ENCODE measurements at regions not wholly inside any gene's neighbourhood (a gene's known extent, or its start where the extent isn't known, plus 50 kb on each side); places are given as distances from the start of the nearest gene placed in this dataset.

DNA sequence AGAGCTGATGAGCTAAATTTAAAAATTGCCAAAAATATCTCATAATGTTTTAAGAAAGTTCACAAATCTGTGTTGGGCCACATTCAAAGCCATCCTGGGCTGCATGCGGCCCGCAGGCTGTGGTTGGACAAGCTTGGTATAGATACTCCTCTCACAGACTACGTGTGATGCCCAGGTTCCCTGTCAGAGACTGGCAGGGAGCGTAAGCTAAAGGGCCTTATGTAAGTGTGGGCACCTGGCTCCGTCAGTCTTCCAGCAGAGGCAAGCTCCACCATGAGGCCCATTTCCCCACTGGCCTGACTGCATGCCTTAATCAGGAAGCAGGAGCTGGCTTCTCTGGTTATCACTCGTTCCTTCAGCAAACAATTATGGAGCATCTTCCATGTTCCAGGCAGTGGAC is 200.2 kb downstream of the FOXO1 start:
- no peak overlapping the region for H2AFZ ChIP-seq (replicated peaks)
- no peak overlapping the region for H3K4me3 ChIP-seq
- no peaks in the 10 kb centered on the region for H3K36me3 Mint-ChIP-seq
- H3K79me2 ChIP-seq (ENCODE audit: low read depth), result no peaks in the 10 kb centered on the region
- DNase-seq (ENCODE audit: low spot score), result no peak
- no peak overlapping the region for H3K27ac Mint-ChIP-seq
- H3K27me3 ChIP-seq, result no peaks in the 10 kb centered on the region
- H3K9me3 Mint-ChIP-seq, result peaks cover 6% of the 10 kb centered on the region
- H3K36me3 ChIP-seq, result no peaks in the 10 kb centered on the region
- no peaks in the 10 kb centered on the region for H3F3A ChIP-seq (ENCODE audit: low read depth)
- H3K27ac ChIP-seq, result no peak overlapping the region
- H4K20me1 ChIP-seq (ENCODE audit: low read depth), result no peaks in the 10 kb centered on the region
- no peaks in the 10 kb centered on the region for H3K4me1 Mint-ChIP-seq
- peaks cover 3% of the 10 kb centered on the region for H3K27me3 Mint-ChIP-seq (ENCODE audit: insufficient read depth, low read depth)
- no peak overlapping the region for H3K4me2 ChIP-seq
- H3K4me1 ChIP-seq, result no peaks in the 10 kb centered on the region
- TF ChIP-seq EZH2phosphoT487 (IDR thresholded peaks at IDR 0.05), result no peak
- TF ChIP-seq EZH2 (IDR thresholded peaks at IDR 0.05), result no peak
- TF ChIP-seq, protein P1, sequence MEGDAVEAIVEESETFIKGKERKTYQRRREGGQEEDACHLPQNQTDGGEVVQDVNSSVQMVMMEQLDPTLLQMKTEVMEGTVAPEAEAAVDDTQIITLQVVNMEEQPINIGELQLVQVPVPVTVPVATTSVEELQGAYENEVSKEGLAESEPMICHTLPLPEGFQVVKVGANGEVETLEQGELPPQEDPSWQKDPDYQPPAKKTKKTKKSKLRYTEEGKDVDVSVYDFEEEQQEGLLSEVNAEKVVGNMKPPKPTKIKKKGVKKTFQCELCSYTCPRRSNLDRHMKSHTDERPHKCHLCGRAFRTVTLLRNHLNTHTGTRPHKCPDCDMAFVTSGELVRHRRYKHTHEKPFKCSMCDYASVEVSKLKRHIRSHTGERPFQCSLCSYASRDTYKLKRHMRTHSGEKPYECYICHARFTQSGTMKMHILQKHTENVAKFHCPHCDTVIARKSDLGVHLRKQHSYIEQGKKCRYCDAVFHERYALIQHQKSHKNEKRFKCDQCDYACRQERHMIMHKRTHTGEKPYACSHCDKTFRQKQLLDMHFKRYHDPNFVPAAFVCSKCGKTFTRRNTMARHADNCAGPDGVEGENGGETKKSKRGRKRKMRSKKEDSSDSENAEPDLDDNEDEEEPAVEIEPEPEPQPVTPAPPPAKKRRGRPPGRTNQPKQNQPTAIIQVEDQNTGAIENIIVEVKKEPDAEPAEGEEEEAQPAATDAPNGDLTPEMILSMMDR (IDR thresholded peaks at IDR 0.05), result no peak
- H3K9me3 ChIP-seq (ENCODE audit: low read depth), result no peaks in the 10 kb centered on the region
- H3K9ac ChIP-seq, result no peak overlapping the region
- no peak overlapping the region for H3K4me3 Mint-ChIP-seq

GRCh38 chr13:40468227-40468838 is 198.1 kb downstream of the FOXO1 start:
- Histone ChIP-seq H4K20me1 (ENCODE audit: low read depth) (no peaks in the 10 kb centered on the region), H3K4me2 (no peak overlapping the region), H3K4me1 (no peaks in the 10 kb centered on the region), H3K79me2 (ENCODE audit: low read depth) (no peaks in the 10 kb centered on the region), H3K9ac (no peak overlapping the region), H3K27me3 (no peaks in the 10 kb centered on the region), H3F3A (ENCODE audit: low read depth) (no peaks in the 10 kb centered on the region), H3K36me3 (no peaks in the 10 kb centered on the region), H2AFZ (replicated peaks) (no peak overlapping the region), H3K9me3 (ENCODE audit: low read depth) (no peaks in the 10 kb centered on the region), H3K4me3 (no peak overlapping the region), H3K27ac (no peak overlapping the region)
- H3K27ac Mint-ChIP-seq, result no peak overlapping the region
- peaks cover 11% of the 10 kb centered on the region for H3K9me3 Mint-ChIP-seq
- no peaks in the 10 kb centered on the region for H3K36me3 Mint-ChIP-seq
- H3K27me3 Mint-ChIP-seq (ENCODE audit: insufficient read depth, low read depth), result peaks cover 3% of the 10 kb centered on the region
- TF ChIP-seq EZH2phosphoT487 (IDR thresholded peaks at IDR 0.05), result no peak
- TF ChIP-seq EZH2 (IDR thresholded peaks at IDR 0.05), result no peak
- TF ChIP-seq, protein P1 (IDR thresholded peaks at IDR 0.05), result no peak
- no peak overlapping the region for H3K4me3 Mint-ChIP-seq
- H3K4me1 Mint-ChIP-seq, result no peaks in the 10 kb centered on the region
- no peak for DNase-seq (ENCODE audit: low spot score)

- no peaks in the 10 kb centered on the region for H4K20me1 ChIP-seq (ENCODE audit: low read depth)
- Mint-ChIP-seq H3K4me3 (no peak overlapping the region), H3K27ac (no peak overlapping the region), H3K36me3 (no peaks in the 10 kb centered on the region), H3K27me3 (ENCODE audit: insufficient read depth, low read depth) (peaks cover 3% of the 10 kb centered on the region), H3K9me3 (peaks cover 11% of the 10 kb centered on the region), H3K4me1 (no peaks in the 10 kb centered on the region)
- H2AFZ ChIP-seq (replicated peaks), result no peak overlapping the region
- H3K4me3 ChIP-seq, result no peak overlapping the region
- no peaks in the 10 kb centered on the region for H3K9me3 ChIP-seq (ENCODE audit: low read depth)
- no peaks in the 10 kb centered on the region for H3F3A ChIP-seq (ENCODE audit: low read depth)
- H3K36me3 ChIP-seq, result no peaks in the 10 kb centered on the region
- no peaks in the 10 kb centered on the region for H3K27me3 ChIP-seq
- no peak overlapping the region for H3K9ac ChIP-seq
- H3K79me2 ChIP-seq (ENCODE audit: low read depth), result no peaks in the 10 kb centered on the region
- no peaks in the 10 kb centered on the region for H3K4me1 ChIP-seq
- TF ChIP-seq EZH2 (IDR thresholded peaks at IDR 0.05) (no peak), EZH2phosphoT487 (IDR thresholded peaks at IDR 0.05) (no peak)
- TF ChIP-seq, protein P1 (IDR thresholded peaks at IDR 0.05), result no peak
- H3K4me2 ChIP-seq, result no peak overlapping the region
- no peak for DNase-seq (ENCODE audit: low spot score)
- no peak overlapping the region for H3K27ac ChIP-seq
Observed at GRCh38 chr13:40469581-40470310, 196.7 kb downstream of the FOXO1 start.
